Gastrocnemius medialis (tissue), 4 donors: ENCODE measurements at regions not wholly inside any gene's neighbourhood (a gene's known extent, or its start where the extent isn't known, plus 50 kb on each side); places are given as distances from the start of the nearest gene placed in this dataset.

Source experiments
- ATAC-seq, 2 donors: fragments of 150-250 bp; one replicate each; pipeline ENCODE4 v1.9.1; 2016
- DNase-seq, 2 donors: peaks; one replicate each; pipeline ENCODE4 v3.0.0-alpha.2; 2019
- H3K27ac ChIP-seq, 4 donors: fragments of 200-600 bp; sonication (generic); 1 replicate in 1 of 4; 2 replicates in 3 of 4; pipeline ENCODE4 v1.5.1; 2016 to 2018; ENCODE audit warnings: mild to moderate bottlenecking in 2 of 4, moderate library complexity in 1 of 4
- H3K27me3 ChIP-seq, 3 donors: fragments of 200-600 bp; sonication (generic) in 2 of 3; 1 replicate in 1 of 3; 2 replicates in 2 of 3; pipeline versions ENCODE4 v1.5.1 to v1.6.0; 2016 to 2019; ENCODE audit warnings: mild to moderate bottlenecking in 1 of 3, moderate library complexity in 1 of 3
- H3K36me3 ChIP-seq, 2 donors: fragments of 200-600 bp; sonication (generic) in 1 of 2; one replicate each; pipeline ENCODE4 v1.5.1; 2017 to 2018
- H3K4me1 ChIP-seq, 2 donors: fragments of 200-600 bp; sonication (generic) in 1 of 2; one replicate each; pipeline ENCODE4 v1.5.1; 2016 to 2017; ENCODE audit warnings: mild to moderate bottlenecking in 2 of 2
- H3K4me3 ChIP-seq, 4 donors: fragments of 200-600 bp; sonication (generic) in 3 of 4; 1 replicate in 1 of 4; 2 replicates in 3 of 4; pipeline ENCODE4 v1.5.1; 2016 to 2019; ENCODE audit warnings: mild to moderate bottlenecking in 2 of 4
- H3K9me3 ChIP-seq, 3 donors: fragments of 200-600 bp; sonication (generic) in 2 of 3; 1 replicate in 1 of 3; 2 replicates in 2 of 3; pipeline ENCODE4 v1.5.1; 2016 to 2019
- CTCF ChIP-seq, 5 experiments: fragments of 450-650 bp in 3 of 5; fragments of 200-600 bp in 2 of 5; sonication (generic) in 2 of 5; IDR thresholded peaks in 4 of 5; conservative IDR thresholded peaks in 1 of 5; 1 replicate in 4 of 5; 2 replicates in 1 of 5; pipeline ENCODE4 v1.5.1; 2016 to 2019; ENCODE audit warnings: antibody characterized with exemption in 5 of 5, mild to moderate bottlenecking in 3 of 5, moderate library complexity in 3 of 5
- POLR2A ChIP-seq, 2 donors: fragments of 450-650 bp; IDR thresholded peaks; one replicate each; pipeline ENCODE4 v1.6.1; 2017; ENCODE audit warnings: antibody characterized with exemption in 2 of 2, mild to moderate bottlenecking in 2 of 2, moderate library complexity in 2 of 2
- in situ Hi-C, 4 donors: fragments of 200-750 bp; cut with MboI; loops; one replicate each; pipeline versions ENCODE4 v1.15.0 to v1.8.0; 2017; ENCODE audit warnings: low sequenced_read_pairs in 4 of 4
- intact Hi-C: fragments of 100-400 bp; cut with DNase I; formaldehyde crosslinking; loops from one replicate; pipeline ENCODE4 v1.15.1; 2023; ENCODE audit warnings: low total_unique reads

- no peaks in the 10 kb centered on the region for H3K27me3 ChIP-seq
- DNase-seq (no peak), ATAC-seq (no peak)
- no peak for TF ChIP-seq POLR2A (IDR thresholded peaks at IDR 0.05)
- no peak for TF ChIP-seq CTCF (IDR thresholded peaks at IDR 0.05 in 4 of 5, conservative IDR thresholded peaks at IDR 0.05 in 1 of 5)
- no peaks in the 10 kb centered on the region for H3K36me3 ChIP-seq
- H3K27ac ChIP-seq, result no peak overlapping the region
- intact Hi-C loops (no loop called here), in situ Hi-C loops (no loop called here)
- H3K4me3 ChIP-seq, result no peak overlapping the region
- no peaks in the 10 kb centered on the region for H3K9me3 ChIP-seq
- H3K4me1 ChIP-seq, result no peaks in the 10 kb centered on the region
Observed at GRCh38 chr10:91156196-91156595, 64.3 kb upstream of the PCGF5 start.

- Histone ChIP-seq H3K27ac (no peak overlapping the region), H3K4me1 (peaks cover 3 to 5% of the 10 kb centered on the region in 2 donors), H3K4me3 (no peak overlapping the region), H3K27me3 (no peaks in the 10 kb centered on the region), H3K36me3 (no peaks in the 10 kb centered on the region), H3K9me3 (no peaks in the 10 kb centered on the region)
- intact Hi-C loops, result no loop called here
- TF ChIP-seq CTCF (IDR thresholded peaks at IDR 0.05 in 4 of 5, conservative IDR thresholded peaks at IDR 0.05 in 1 of 5) (no peak), POLR2A (IDR thresholded peaks at IDR 0.05) (no peak)
- DNase-seq, result no peak
- in situ Hi-C loops, result no loop called here
- no peak for ATAC-seq
Observed at GRCh38 chr10:91159254-91159783, 61.1 kb upstream of the PCGF5 start.

DNA sequence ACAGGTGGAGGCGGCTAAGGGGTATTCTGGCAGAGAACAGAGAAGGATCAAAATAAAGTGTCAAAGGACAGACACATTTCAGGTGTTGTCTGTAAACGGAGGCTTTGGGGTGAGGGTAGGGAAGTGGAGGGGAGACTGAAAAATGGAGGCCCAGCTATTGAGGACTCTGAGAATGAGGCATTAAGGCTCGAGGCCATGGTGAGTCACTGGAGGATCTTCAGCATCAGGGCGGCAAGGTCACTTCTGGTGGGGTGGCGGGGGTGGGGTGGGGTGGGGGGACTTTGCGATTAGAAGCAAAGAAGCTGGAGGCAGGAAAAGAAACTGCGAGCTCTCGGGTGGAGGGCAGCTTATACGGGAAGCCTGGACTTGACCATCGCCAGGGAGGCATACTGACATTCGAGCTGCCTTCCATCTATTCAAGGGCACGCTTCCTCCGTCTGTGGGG lies 58.4 kb upstream of the PCGF5 start:
- H3K27ac ChIP-seq, result peak overlapping the region; percentile 89 to 98 (median 96)
- H3K9me3 ChIP-seq, result no peaks in the 10 kb centered on the region
- ATAC-seq, result peak; percentile 24 to 37
- no peak for TF ChIP-seq CTCF (IDR thresholded peaks at IDR 0.05 in 4 of 5, conservative IDR thresholded peaks at IDR 0.05 in 1 of 5)
- TF ChIP-seq POLR2A (IDR thresholded peaks at IDR 0.05), result no peak
- DNase-seq, result no peak
- H3K4me1 ChIP-seq, result peaks cover 3 to 13% of the 10 kb centered on the region in 2 donors
- no peaks in the 10 kb centered on the region for H3K36me3 ChIP-seq
- peak overlapping the region; percentile 64 to 73 (median 69) for H3K4me3 ChIP-seq
- in situ Hi-C loops (loop anchor here in 3 of 4 donors (10.0 kb wide), 1 partner anchor 53 kb away; no protein-coding TSS in a partner anchor), intact Hi-C loops (loop anchor here (2.0 kb wide), 1 partner anchor 243 kb away; no protein-coding TSS in a partner anchor)
- no peaks in the 10 kb centered on the region for H3K27me3 ChIP-seq

GRCh38 chr10:91162495-91163268 lies 57.8 kb upstream of the PCGF5 start:
- intact Hi-C loops, result loop anchor here (1.0 to 2.0 kb wide), 2 partner anchors 181 to 244 kb away; no protein-coding TSS in a partner anchor
- Histone ChIP-seq H3K4me3 (peak overlapping the region; percentile 67 to 87 (median 78)), H3K27ac (peak overlapping the region; percentile 95 to 98 (median 96)), H3K27me3 (no peaks in the 10 kb centered on the region), H3K4me1 (peaks cover 3 to 13% of the 10 kb centered on the region in 2 donors), H3K36me3 (no peaks in the 10 kb centered on the region), H3K9me3 (no peaks in the 10 kb centered on the region)
- in situ Hi-C loops, result loop anchor here in 3 of 4 donors (10.0 kb wide), 1 partner anchor 52 kb away; no protein-coding TSS in a partner anchor
- TF ChIP-seq POLR2A (IDR thresholded peaks at IDR 0.05), result peak; percentile 76 to 95
- no peak for TF ChIP-seq CTCF (IDR thresholded peaks at IDR 0.05 in 4 of 5, conservative IDR thresholded peaks at IDR 0.05 in 1 of 5)
- DNase-seq (peak; percentile 84 to 88), ATAC-seq (peak; percentile 73 to 77)
